Panc1 (cell line): ENCODE measurements at regions not wholly inside any gene's neighbourhood (a gene's known extent, or its start where the extent isn't known, plus 50 kb on each side); places are given as distances from the start of the nearest gene placed in this dataset.

Experiments used
- ATAC-seq: fragments of 200-7000 bp; cut with Tn5 transposase; 2 replicates; pipeline ENCODE4 v1.9.1; 2020; ENCODE audit warnings: mild to moderate bottlenecking, moderate library complexity
- BruUV-seq: library from RNA; stranded (reverse); fragments of 400-500 nt; replicated peaks from 2 replicates; lab custom pipeline; 2021; lab: Mats Ljungman, UMichigan
- CTCF ChIA-PET: fragments of 300-600 bp; sonication (Branson Sonifier 250); formaldehyde crosslinking; loops from one replicate; lab custom pipeline; 2022; ENCODE audit warnings: antibody characterized with exemption; lab: Charles Lee
- POLR2A ChIA-PET: fragments of 300-600 bp; sonication (Branson Sonifier 250); formaldehyde crosslinking; loops from one replicate; lab custom pipeline; 2022; ENCODE audit warnings: antibody characterized with exemption; lab: Charles Lee
- DNase-seq: peaks from one replicate; pipeline ENCODE4 v3.0.0-alpha.2; 2010; ENCODE audit warnings: low read depth, low spot score
- H3K27ac ChIP-seq: 2 replicates; pipeline ENCODE4 v1.5.1; 2011; ENCODE audit warnings: mild to moderate bottlenecking, low read length, inconsistent platforms
- H3K27me3 ChIP-seq: fragments of 200-500 bp; sonication (Bioruptor generic); 2 replicates; pipeline ENCODE4 v1.6.0; 2014; ENCODE audit warnings: low read length, inconsistent platforms; ENCODE audit not compliant: control insufficient read depth, insufficient read depth
- H3K36me3 ChIP-seq: fragments of 200-500 bp; sonication (Bioruptor generic); 2 replicates; pipeline ENCODE4 v1.5.1; 2014; ENCODE audit warnings: inconsistent platforms, mild to moderate bottlenecking, low read length, moderate library complexity; ENCODE audit not compliant: control insufficient read depth, insufficient read depth
- H3K4me1 ChIP-seq: 2 replicates; pipeline ENCODE4 v1.5.1; 2011; ENCODE audit warnings: inconsistent platforms, mild to moderate bottlenecking, low read length, moderate library complexity; ENCODE audit not compliant: control insufficient read depth, insufficient read depth
- H3K4me3 ChIP-seq, 2 experiments: 2 replicates each; pipeline ENCODE4 v1.5.1; 2011 to 2012; ENCODE audit warnings: low read depth in 2 of 2, low read length in 2 of 2, mild to moderate bottlenecking in 2 of 2, inconsistent platforms in 1 of 2, moderate library complexity in 1 of 2
- H3K9me3 ChIP-seq: fragments of 200-500 bp; sonication (Bioruptor generic); 2 replicates; pipeline ENCODE4 v1.5.1; 2014; ENCODE audit warnings: low read depth, mild to moderate bottlenecking, inconsistent platforms, low read length, moderate library complexity; ENCODE audit not compliant: control insufficient read depth, insufficient read depth
- POLR2AphosphoS5 ChIP-seq: IDR thresholded peaks from 2 replicates; pipeline ENCODE4 v1.6.1; 2012; ENCODE audit warnings: mild to moderate bottlenecking, low read depth, low read length, moderate library complexity
- SIN3A ChIP-seq: IDR thresholded peaks from 2 replicates; pipeline ENCODE4 v1.6.1; 2012; ENCODE audit warnings: low read depth, mild to moderate bottlenecking, low read length, moderate library complexity, borderline replicate concordance; ENCODE audit not compliant: insufficient read depth
- TCF7L2 ChIP-seq: IDR thresholded peaks from 2 replicates; pipeline ENCODE4 v1.6.1; 2011; ENCODE audit warnings: mild to moderate bottlenecking, low read depth, low read length, inconsistent platforms
- in situ Hi-C: cut with HindIII; loops from 2 replicates; pipeline ENCODE4 v1.10.0; 2016; ENCODE audit warnings: low sequenced_read_pairs, low pct_unique_long_range_greater_than_20kb
- intact Hi-C: fragments of 100-400 bp; cut with micrococcal nuclease; formaldehyde crosslinking; loops from one replicate; pipeline ENCODE4 v1.10.0; 2022; ENCODE audit not compliant: unreplicated experiment
- TF ChIP-seq, protein P1 (sequence below): fragments of 450-650 bp; IDR thresholded peaks from 2 replicates; pipeline ENCODE4 v1.5.1; 2017; ENCODE audit warnings: mild to moderate bottlenecking
- TF ChIP-seq, protein P2 (sequence below), 2 experiments: IDR thresholded peaks; 2 replicates each; pipeline ENCODE4 v1.6.1; 2011 to 2012; ENCODE audit warnings: low read depth in 2 of 2, control low read depth in 1 of 2, low read length in 1 of 2, mild to moderate bottlenecking in 1 of 2, moderate library complexity in 1 of 2; ENCODE audit not compliant: insufficient read depth in 1 of 2

DNA sequence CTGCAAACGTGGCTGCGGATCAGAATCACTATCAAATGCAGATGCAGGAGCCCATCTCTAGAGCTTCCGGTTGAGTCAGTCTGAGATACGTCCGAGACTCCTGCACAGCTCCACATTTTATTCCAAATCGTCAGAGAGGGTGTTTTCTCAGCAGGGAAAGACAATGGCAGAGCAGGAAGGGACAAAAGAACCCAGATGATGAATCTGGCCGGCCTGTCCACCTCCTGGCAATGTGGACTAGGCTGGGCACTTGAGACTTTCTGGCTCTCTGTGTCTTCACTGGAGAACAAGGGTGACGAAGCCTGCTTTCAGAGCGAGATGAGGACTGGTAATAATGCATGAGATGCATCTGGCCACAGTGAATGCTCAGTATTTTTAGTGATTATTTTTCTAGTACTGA, 255.9 kb upstream of the MYT1L start:
- H3K9me3 ChIP-seq, result no peaks in the 10 kb centered on the region
- in situ Hi-C loops, result no loop called here
- ChIA-PET CTCF (no interaction called here), POLR2A (no interaction called here)
- DNase-seq (no peak), ATAC-seq (no peak)
- TF ChIP-seq TCF7L2, result no peak
- TF ChIP-seq, protein P1, sequence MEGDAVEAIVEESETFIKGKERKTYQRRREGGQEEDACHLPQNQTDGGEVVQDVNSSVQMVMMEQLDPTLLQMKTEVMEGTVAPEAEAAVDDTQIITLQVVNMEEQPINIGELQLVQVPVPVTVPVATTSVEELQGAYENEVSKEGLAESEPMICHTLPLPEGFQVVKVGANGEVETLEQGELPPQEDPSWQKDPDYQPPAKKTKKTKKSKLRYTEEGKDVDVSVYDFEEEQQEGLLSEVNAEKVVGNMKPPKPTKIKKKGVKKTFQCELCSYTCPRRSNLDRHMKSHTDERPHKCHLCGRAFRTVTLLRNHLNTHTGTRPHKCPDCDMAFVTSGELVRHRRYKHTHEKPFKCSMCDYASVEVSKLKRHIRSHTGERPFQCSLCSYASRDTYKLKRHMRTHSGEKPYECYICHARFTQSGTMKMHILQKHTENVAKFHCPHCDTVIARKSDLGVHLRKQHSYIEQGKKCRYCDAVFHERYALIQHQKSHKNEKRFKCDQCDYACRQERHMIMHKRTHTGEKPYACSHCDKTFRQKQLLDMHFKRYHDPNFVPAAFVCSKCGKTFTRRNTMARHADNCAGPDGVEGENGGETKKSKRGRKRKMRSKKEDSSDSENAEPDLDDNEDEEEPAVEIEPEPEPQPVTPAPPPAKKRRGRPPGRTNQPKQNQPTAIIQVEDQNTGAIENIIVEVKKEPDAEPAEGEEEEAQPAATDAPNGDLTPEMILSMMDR, result no peak
- no peak overlapping the region for H3K27ac ChIP-seq
- no peaks in the 10 kb centered on the region for H3K4me1 ChIP-seq
- intact Hi-C loops, result no loop called here
- no peaks in the 10 kb centered on the region; the same call in 1 of the 2 replicates for H3K27me3 ChIP-seq
- no TSS peak for BruUV-seq
- no peak overlapping the region for H3K4me3 ChIP-seq
- H3K36me3 ChIP-seq, result no peaks in the 10 kb centered on the region

GRCh38 chr2:2586068-2586776, 255.1 kb upstream of the MYT1L start:
- Histone ChIP-seq H3K27ac (no peak overlapping the region), H3K4me3 (no peak overlapping the region), H3K27me3 (no peaks in the 10 kb centered on the region; the same call in 1 of the 2 replicates), H3K4me1 (no peaks in the 10 kb centered on the region), H3K9me3 (no peaks in the 10 kb centered on the region), H3K36me3 (no peaks in the 10 kb centered on the region)
- DNase-seq (no peak), ATAC-seq (no peak)
- TF ChIP-seq, protein P1, result no peak
- no peak for TF ChIP-seq SIN3A
- TF ChIP-seq TCF7L2, result no peak
- no peak for TF ChIP-seq POLR2AphosphoS5
- TF ChIP-seq, protein P2, sequence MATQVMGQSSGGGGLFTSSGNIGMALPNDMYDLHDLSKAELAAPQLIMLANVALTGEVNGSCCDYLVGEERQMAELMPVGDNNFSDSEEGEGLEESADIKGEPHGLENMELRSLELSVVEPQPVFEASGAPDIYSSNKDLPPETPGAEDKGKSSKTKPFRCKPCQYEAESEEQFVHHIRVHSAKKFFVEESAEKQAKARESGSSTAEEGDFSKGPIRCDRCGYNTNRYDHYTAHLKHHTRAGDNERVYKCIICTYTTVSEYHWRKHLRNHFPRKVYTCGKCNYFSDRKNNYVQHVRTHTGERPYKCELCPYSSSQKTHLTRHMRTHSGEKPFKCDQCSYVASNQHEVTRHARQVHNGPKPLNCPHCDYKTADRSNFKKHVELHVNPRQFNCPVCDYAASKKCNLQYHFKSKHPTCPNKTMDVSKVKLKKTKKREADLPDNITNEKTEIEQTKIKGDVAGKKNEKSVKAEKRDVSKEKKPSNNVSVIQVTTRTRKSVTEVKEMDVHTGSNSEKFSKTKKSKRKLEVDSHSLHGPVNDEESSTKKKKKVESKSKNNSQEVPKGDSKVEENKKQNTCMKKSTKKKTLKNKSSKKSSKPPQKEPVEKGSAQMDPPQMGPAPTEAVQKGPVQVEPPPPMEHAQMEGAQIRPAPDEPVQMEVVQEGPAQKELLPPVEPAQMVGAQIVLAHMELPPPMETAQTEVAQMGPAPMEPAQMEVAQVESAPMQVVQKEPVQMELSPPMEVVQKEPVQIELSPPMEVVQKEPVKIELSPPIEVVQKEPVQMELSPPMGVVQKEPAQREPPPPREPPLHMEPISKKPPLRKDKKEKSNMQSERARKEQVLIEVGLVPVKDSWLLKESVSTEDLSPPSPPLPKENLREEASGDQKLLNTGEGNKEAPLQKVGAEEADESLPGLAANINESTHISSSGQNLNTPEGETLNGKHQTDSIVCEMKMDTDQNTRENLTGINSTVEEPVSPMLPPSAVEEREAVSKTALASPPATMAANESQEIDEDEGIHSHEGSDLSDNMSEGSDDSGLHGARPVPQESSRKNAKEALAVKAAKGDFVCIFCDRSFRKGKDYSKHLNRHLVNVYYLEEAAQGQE (IDR thresholded peaks at IDR 0.05; ENCODE audit: insufficient read depth in 1 of 2, low read depth in 2 of 2, low read length in 1 of 2), result no peak
- BruUV-seq, result no TSS peak
- intact Hi-C loops (no loop called here), in situ Hi-C loops (no loop called here)
- POLR2A ChIA-PET, result no interaction called here
- CTCF ChIA-PET, result no interaction called here
